ENCODE measurements at regions not wholly inside any gene's neighbourhood (a gene's known extent, or its start where the extent isn't known, plus 50 kb on each side); places are given as distances from the start of the nearest gene placed in this dataset.

GRCh38 chr12:125470838-125471783, 405.9 kb downstream of the AACS start:
- no peak for DNase-seq (ENCODE audit: low read depth)
- CTCF ChIA-PET, result interaction anchor here (0.6 kb wide), 1 partner anchor 15 kb away, joined by 3 read pairs; no protein-coding TSS in a partner anchor
- Histone ChIP-seq H3K4me3 (ENCODE audit: low read depth, low read length) (no peak overlapping the region), H3K36me3 (ENCODE audit: control insufficient read depth, insufficient read depth, low read length) (no peaks in the 10 kb centered on the region), H3K27me3 (ENCODE audit: control insufficient read depth, insufficient read depth, low read length) (no peaks in the 10 kb centered on the region)
- no peak for TF ChIP-seq CTCF (IDR thresholded peaks at IDR 0.05; ENCODE audit: insufficient read depth, low read depth, low read length)
- POLR2A ChIA-PET, result no interaction called here

- CTCF ChIA-PET, result no interaction called here
- no peak for DNase-seq (ENCODE audit: low read depth)
- no peak for TF ChIP-seq CTCF (IDR thresholded peaks at IDR 0.05; ENCODE audit: insufficient read depth, low read depth, low read length)
- POLR2A ChIA-PET, result no interaction called here
- Histone ChIP-seq H3K4me3 (ENCODE audit: low read depth, low read length) (no peak overlapping the region), H3K36me3 (ENCODE audit: control insufficient read depth, insufficient read depth, low read length) (no peaks in the 10 kb centered on the region), H3K27me3 (ENCODE audit: control insufficient read depth, insufficient read depth, low read length) (no peaks in the 10 kb centered on the region)
Observed at GRCh38 chr12:125473501-125473900, 408.3 kb downstream of the AACS start.

GRCh38 chr12:125487336-125487735, 422.1 kb downstream of the AACS start:
- no peak for DNase-seq (ENCODE audit: low read depth)
- TF ChIP-seq CTCF (IDR thresholded peaks at IDR 0.05; ENCODE audit: insufficient read depth, low read depth, low read length), result no peak
- POLR2A ChIA-PET, result no interaction called here

GRCh38 chr12:125491553-125491952, 426.3 kb downstream of the AACS start:
- ChIA-PET CTCF (interaction anchor here (0.7 kb wide), 1 partner anchor 371 kb away, joined by 3 read pairs; no protein-coding TSS in a partner anchor), POLR2A (no interaction called here)
- no peaks in the 10 kb centered on the region for H3K27me3 ChIP-seq (ENCODE audit: control insufficient read depth, insufficient read depth, low read length)
- no peak overlapping the region for H3K4me3 ChIP-seq (ENCODE audit: low read depth, low read length)
- no peak for DNase-seq (ENCODE audit: low read depth)
- TF ChIP-seq CTCF (IDR thresholded peaks at IDR 0.05; ENCODE audit: insufficient read depth, low read depth, low read length), result no peak
- no peaks in the 10 kb centered on the region for H3K36me3 ChIP-seq (ENCODE audit: control insufficient read depth, insufficient read depth, low read length)

More at GRCh38 chr12:125487336-125487735, 422.1 kb downstream of the AACS start:
- no peaks in the 10 kb centered on the region for H3K27me3 ChIP-seq (ENCODE audit: control insufficient read depth, insufficient read depth, low read length)
- no peak overlapping the region for H3K4me3 ChIP-seq (ENCODE audit: low read depth, low read length)
- no peaks in the 10 kb centered on the region for H3K36me3 ChIP-seq (ENCODE audit: control insufficient read depth, insufficient read depth, low read length)
- CTCF ChIA-PET, result no interaction called here

- ChIA-PET POLR2A (no interaction called here), CTCF (interaction anchor here (0.7 kb wide), 1 partner anchor 370 kb away, joined by 3 read pairs; no protein-coding TSS in a partner anchor)
- H3K27me3 ChIP-seq (ENCODE audit: control insufficient read depth, insufficient read depth, low read length), result no peaks in the 10 kb centered on the region
- H3K4me3 ChIP-seq (ENCODE audit: low read depth, low read length), result no peak overlapping the region
- TF ChIP-seq CTCF (IDR thresholded peaks at IDR 0.05; ENCODE audit: insufficient read depth, low read depth, low read length), result no peak
- H3K36me3 ChIP-seq (ENCODE audit: control insufficient read depth, insufficient read depth, low read length), result no peaks in the 10 kb centered on the region
- no peak for DNase-seq (ENCODE audit: low read depth)
Observed at GRCh38 chr12:125492354-125493270, 427.4 kb downstream of the AACS start.
